ENCODE measurements at regions not wholly inside any gene's neighbourhood (a gene's known extent, or its start where the extent isn't known, plus 50 kb on each side); places are given as distances from the start of the nearest gene placed in this dataset.

- ChIA-PET CTCF (no interaction called here), POLR2A (no interaction called here)
These were observed 303.3 kb upstream of the ACTBL2 start for GRCh38 chr5:57785946-57786345.

GRCh38 chr5:57784121-57784520 lies 301.5 kb upstream of the ACTBL2 start:
- POLR2A ChIA-PET: no interaction called here
- CTCF ChIA-PET: no interaction called here

- POLR2A ChIA-PET: no interaction called here
- CTCF ChIA-PET: no interaction called here
These were observed 301.1 kb upstream of the ACTBL2 start for GRCh38 chr5:57783693-57784092.

- ChIA-PET POLR2A (no interaction called here), CTCF (no interaction called here)
These were observed 298.3 kb upstream of the ACTBL2 start for GRCh38 chr5:57780961-57781325.

GRCh38 chr5:57780306-57780960 lies 297.8 kb upstream of the ACTBL2 start:
- POLR2A ChIA-PET: no interaction called here

GRCh38 chr5:57779383-57780223 lies 297.0 kb upstream of the ACTBL2 start:
- CTCF ChIA-PET: interaction anchor here (1.6 kb wide), 1 partner anchor 681 kb away, joined by 9 read pairs; no protein-coding TSS in a partner anchor
- POLR2A ChIA-PET: no interaction called here

More at GRCh38 chr5:57780306-57780960, 297.8 kb upstream of the ACTBL2 start:
- CTCF ChIA-PET: no interaction called here

- POLR2A ChIA-PET: no interaction called here
- CTCF ChIA-PET: interaction anchor here (1.6 kb wide), 1 partner anchor 682 kb away, joined by 9 read pairs; no protein-coding TSS in a partner anchor
These were observed 296.0 kb upstream of the ACTBL2 start for GRCh38 chr5:57778501-57779091.

- POLR2A ChIA-PET: no interaction called here
- CTCF ChIA-PET: interaction anchor here (1.0 kb wide), 1 partner anchor 683 kb away, joined by 3 read pairs; the partner anchor contains the start of gene PLK2
These were observed 294.6 kb upstream of the ACTBL2 start for GRCh38 chr5:57777174-57777581.

GRCh38 chr5:57776035-57776434 lies 293.4 kb upstream of the ACTBL2 start:
- ChIA-PET CTCF (no interaction called here), POLR2A (no interaction called here)

GRCh38 chr5:57774439-57774838 lies 291.8 kb upstream of the ACTBL2 start:
- ChIA-PET POLR2A (no interaction called here), CTCF (no interaction called here)

GRCh38 chr5:57772512-57772911 lies 289.9 kb upstream of the ACTBL2 start:
- CTCF ChIA-PET: no interaction called here

GRCh38 chr5:57770039-57770438 lies 287.4 kb upstream of the ACTBL2 start:
- CTCF ChIA-PET: no interaction called here
- POLR2A ChIA-PET: no interaction called here

More at GRCh38 chr5:57772512-57772911, 289.9 kb upstream of the ACTBL2 start:
- POLR2A ChIA-PET: no interaction called here

GRCh38 chr5:57768745-57769144 lies 286.1 kb upstream of the ACTBL2 start:
- POLR2A ChIA-PET: no interaction called here
- CTCF ChIA-PET: no interaction called here

- ChIA-PET POLR2A (no interaction called here), CTCF (no interaction called here)
These were observed 282.0 kb upstream of the ACTBL2 start for GRCh38 chr5:57764479-57765089.

GRCh38 chr5:57761513-57761912 lies 278.9 kb upstream of the ACTBL2 start:
- POLR2A ChIA-PET: no interaction called here
- CTCF ChIA-PET: no interaction called here

GRCh38 chr5:57754616-57755015 lies 272.0 kb upstream of the ACTBL2 start:
- ChIA-PET CTCF (no interaction called here), POLR2A (no interaction called here)

GRCh38 chr5:57753446-57753845 lies 270.8 kb upstream of the ACTBL2 start:
- ChIA-PET POLR2A (no interaction called here), CTCF (no interaction called here)

- POLR2A ChIA-PET: no interaction called here
- CTCF ChIA-PET: no interaction called here
These were observed 269.1 kb upstream of the ACTBL2 start for GRCh38 chr5:57751710-57752109.

GRCh38 chr5:57750891-57751290 lies 268.3 kb upstream of the ACTBL2 start:
- ChIA-PET POLR2A (no interaction called here), CTCF (no interaction called here)

- POLR2A ChIA-PET: no interaction called here
- CTCF ChIA-PET: no interaction called here
These were observed 267.7 kb upstream of the ACTBL2 start for GRCh38 chr5:57750282-57750681.

GRCh38 chr5:57749396-57749795 lies 266.8 kb upstream of the ACTBL2 start:
- POLR2A ChIA-PET: no interaction called here
- CTCF ChIA-PET: no interaction called here

Data from activated CD8-positive, alpha-beta memory T cell treated with anti-CD3 and anti-CD28 coated beads for 36 hours (primary cell).